PC-9 (cell line): ENCODE measurements at regions not wholly inside any gene's neighbourhood (a gene's known extent, or its start where the extent isn't known, plus 50 kb on each side); places are given as distances from the start of the nearest gene placed in this dataset.

Experiments
- BruUV-seq: library from RNA; stranded (reverse); fragments of 400-500 nt; replicated peaks from 2 replicates; lab custom pipeline; 2021; lab: Mats Ljungman, UMichigan
- CTCF ChIA-PET: fragments of 300-600 bp; sonication (Branson Sonifier 250); formaldehyde crosslinking; loops from one replicate; lab custom pipeline; 2022; ENCODE audit warnings: antibody characterized with exemption; lab: Charles Lee
- POLR2A ChIA-PET: fragments of 300-600 bp; sonication (Branson Sonifier 250); formaldehyde crosslinking; loops from one replicate; lab custom pipeline; 2022; ENCODE audit warnings: antibody characterized with exemption; ENCODE audit not compliant: unreplicated experiment; lab: Charles Lee
- DNase-seq, 2 experiments: peaks; one replicate each; pipeline versions ENCODE4 v3.0.0 to v3.0.0-alpha.2; 2015 to 2022; ENCODE audit warnings: mixed read lengths in 1 of 2
- H2AFZ ChIP-seq: fragments of 200-600 bp; sonication (generic); 2 replicates; pipeline ENCODE4 v1.8.1; 2017; ENCODE audit warnings: antibody characterized with exemption
- H3F3A ChIP-seq: fragments of 200-600 bp; sonication (generic); 2 replicates; pipeline ENCODE4 v1.8.1; 2017; ENCODE audit warnings: antibody characterized with exemption, mild to moderate bottlenecking, low read depth; ENCODE audit not compliant: insufficient read depth
- H3K27ac ChIP-seq: fragments of 200-600 bp; sonication (generic); 2 replicates; pipeline ENCODE4 v1.6.1; 2016; ENCODE audit warnings: mixed run types
- H3K27me3 ChIP-seq: fragments of 200-600 bp; sonication (generic); 2 replicates; pipeline ENCODE4 v1.6.1; 2016; ENCODE audit warnings: low read depth, mixed run types; ENCODE audit not compliant: insufficient read depth
- H3K36me3 ChIP-seq: fragments of 200-600 bp; sonication (generic); 2 replicates; pipeline ENCODE4 v1.6.1; 2016; ENCODE audit warnings: low read depth, mixed run types
- H3K4me1 ChIP-seq: fragments of 200-600 bp; sonication (generic); replicated peaks from 2 replicates; pipeline ENCODE4 v1.6.1; 2016; ENCODE audit warnings: mixed run types; ENCODE audit not compliant: insufficient read depth
- H3K4me2 ChIP-seq: fragments of 200-600 bp; sonication (generic); 2 replicates; pipeline ENCODE4 v1.6.1; 2017; ENCODE audit warnings: mixed run types
- H3K4me3 ChIP-seq: fragments of 200-600 bp; sonication (generic); 2 replicates; pipeline ENCODE4 v1.6.1; 2016; ENCODE audit warnings: mixed run types
- H3K79me2 ChIP-seq: fragments of 200-600 bp; sonication (generic); 2 replicates; pipeline ENCODE4 v1.6.1; 2017; ENCODE audit warnings: low read depth, mixed run types
- H3K9me2 ChIP-seq: fragments of 200-600 bp; sonication (generic); 2 replicates; pipeline ENCODE4 v1.8.1; 2017; ENCODE audit warnings: mild to moderate bottlenecking; ENCODE audit not compliant: insufficient read depth
- H3K9me3 ChIP-seq: fragments of 200-600 bp; sonication (generic); 2 replicates; pipeline ENCODE4 v1.8.1; 2016; ENCODE audit warnings: low read depth; ENCODE audit not compliant: insufficient read depth
- H4K20me1 ChIP-seq: fragments of 200-600 bp; sonication (generic); 2 replicates; pipeline ENCODE4 v1.8.1; 2017; ENCODE audit not compliant: insufficient read depth
- CTCF ChIP-seq: fragments of 200-600 bp; sonication (generic); conservative IDR thresholded peaks from 2 replicates; pipeline ENCODE4 v1.6.1; 2017; ENCODE audit warnings: mixed run types, antibody characterized with exemption, mild to moderate bottlenecking, moderate library complexity
- EZH2 ChIP-seq: fragments of 200-600 bp; sonication (generic); IDR thresholded peaks from 2 replicates; pipeline ENCODE4 v1.8.0; 2017; ENCODE audit warnings: antibody characterized with exemption, low read depth
- intact Hi-C: fragments of 100-400 bp; cut with micrococcal nuclease; formaldehyde crosslinking; loops from one replicate; pipeline ENCODE4 v1.10.0; 2022; ENCODE audit not compliant: unreplicated experiment

GRCh38 chr22:49325531-49326395, 501.9 kb downstream of the BRD1 start:
- CTCF ChIA-PET: no interaction called here
- no peak for TF ChIP-seq CTCF
- no peak for TF ChIP-seq EZH2

GRCh38 chr22:49324527-49325491, 502.9 kb downstream of the BRD1 start:
- no peaks in the 10 kb centered on the region for H3K36me3 ChIP-seq
- POLR2A ChIA-PET: no interaction called here
- no peaks in the 10 kb centered on the region for H3K4me1 ChIP-seq
- no peaks in the 10 kb centered on the region for H3K79me2 ChIP-seq
- no peaks in the 10 kb centered on the region for H4K20me1 ChIP-seq
- H3F3A ChIP-seq: no peaks in the 10 kb centered on the region
- CTCF ChIA-PET: no interaction called here
- TF ChIP-seq EZH2: no peak
- TF ChIP-seq CTCF: no peak
- H3K9me3 ChIP-seq: no peaks in the 10 kb centered on the region
- no peak overlapping the region for H2AFZ ChIP-seq
- no peak overlapping the region for H3K4me3 ChIP-seq
- no peak overlapping the region for H3K4me2 ChIP-seq
- H3K27ac ChIP-seq: no peak overlapping the region
- DNase-seq: no peak
- H3K27me3 ChIP-seq: peaks cover 98% of the 10 kb centered on the region
- BruUV-seq: no TSS peak
- intact Hi-C loops: no loop called here
- H3K9me2 ChIP-seq: no peaks in the 10 kb centered on the region

More at GRCh38 chr22:49325531-49326395, 501.9 kb downstream of the BRD1 start:
- no peak for DNase-seq
- Histone ChIP-seq H3K4me2 (no peak overlapping the region), H3K27ac (no peak overlapping the region), H2AFZ (no peak overlapping the region), H3K36me3 (no peaks in the 10 kb centered on the region), H3K4me1 (no peaks in the 10 kb centered on the region), H3K4me3 (no peak overlapping the region), H4K20me1 (no peaks in the 10 kb centered on the region), H3K9me3 (no peaks in the 10 kb centered on the region), H3K9me2 (no peaks in the 10 kb centered on the region), H3F3A (no peaks in the 10 kb centered on the region), H3K27me3 (peaks cover 100% of the 10 kb centered on the region), H3K79me2 (no peaks in the 10 kb centered on the region)
- BruUV-seq: no TSS peak
- intact Hi-C loops: no loop called here
- POLR2A ChIA-PET: no interaction called here

GRCh38 chr22:49323751-49324415, 503.8 kb downstream of the BRD1 start:
- no peaks in the 10 kb centered on the region for H3K9me3 ChIP-seq
- TF ChIP-seq CTCF (no peak), EZH2 (no peak)
- no peaks in the 10 kb centered on the region for H3K4me1 ChIP-seq
- H3K27me3 ChIP-seq: peaks cover 98% of the 10 kb centered on the region
- H3K9me2 ChIP-seq: no peaks in the 10 kb centered on the region
- H3K36me3 ChIP-seq: no peaks in the 10 kb centered on the region
- ChIA-PET POLR2A (no interaction called here), CTCF (no interaction called here)
- no TSS peak for BruUV-seq
- no peak for DNase-seq
- no peak overlapping the region for H3K27ac ChIP-seq
- H3K4me3 ChIP-seq: no peak overlapping the region
- H4K20me1 ChIP-seq: no peaks in the 10 kb centered on the region; the same call in 1 of the 2 replicates
- no peak overlapping the region for H3K4me2 ChIP-seq
- H3F3A ChIP-seq: no peaks in the 10 kb centered on the region
- no peaks in the 10 kb centered on the region for H3K79me2 ChIP-seq
- no peak overlapping the region for H2AFZ ChIP-seq
- intact Hi-C loops: no loop called here
